GM18870 (cell line): ENCODE measurements at regions not wholly inside any gene's neighbourhood (a gene's known extent, or its start where the extent isn't known, plus 50 kb on each side); places are given as distances from the start of the nearest gene placed in this dataset.

Source experiments
- ATAC-seq: cut with Tn5 transposase; IDR thresholded peaks from one replicate; pipeline ENCODE4 v1.9.1; 2021; ENCODE audit warnings: moderate library complexity; ENCODE audit not compliant: unreplicated experiment

DNA sequence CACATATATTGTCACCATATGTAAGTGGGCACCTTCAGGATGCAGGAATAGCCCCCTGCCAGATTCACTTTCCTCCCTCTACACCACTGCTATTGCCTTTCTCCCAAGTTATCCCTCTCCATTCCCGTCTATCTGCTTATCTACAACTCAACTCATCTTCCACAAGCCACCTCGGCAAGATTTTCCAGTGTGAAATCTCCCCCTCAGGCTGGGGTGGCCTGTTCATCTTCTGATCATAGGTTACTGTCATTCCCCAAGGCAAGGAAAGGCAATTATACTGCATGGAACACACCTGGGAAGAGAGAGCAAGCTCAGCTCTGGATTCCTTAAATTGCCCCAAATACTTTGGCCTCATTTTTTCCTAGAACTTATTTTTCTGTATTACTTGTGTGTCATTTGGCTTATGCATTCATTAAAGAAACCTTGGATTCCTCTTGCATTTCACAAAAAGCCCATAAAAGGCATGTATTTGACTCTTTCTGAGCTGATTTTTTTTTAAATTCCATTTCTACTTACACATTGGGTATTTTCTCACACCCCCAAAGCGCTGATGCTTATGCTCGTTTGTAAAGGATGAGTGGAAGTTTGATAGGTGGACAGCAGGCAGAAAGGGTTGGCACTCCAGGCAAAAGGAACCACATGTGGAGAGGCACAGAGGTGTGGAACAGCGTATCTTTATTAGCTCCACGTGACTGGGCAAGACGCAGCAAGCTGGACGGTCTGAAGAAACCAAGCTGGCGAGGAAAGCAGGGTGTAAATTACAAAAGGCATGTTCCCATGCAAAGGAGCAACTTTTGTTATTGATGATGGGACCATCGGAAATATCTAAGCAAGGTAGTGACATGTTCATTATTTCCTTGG is 169.7 kb upstream of the RAB4A start:
- no peak for ATAC-seq

DNA sequence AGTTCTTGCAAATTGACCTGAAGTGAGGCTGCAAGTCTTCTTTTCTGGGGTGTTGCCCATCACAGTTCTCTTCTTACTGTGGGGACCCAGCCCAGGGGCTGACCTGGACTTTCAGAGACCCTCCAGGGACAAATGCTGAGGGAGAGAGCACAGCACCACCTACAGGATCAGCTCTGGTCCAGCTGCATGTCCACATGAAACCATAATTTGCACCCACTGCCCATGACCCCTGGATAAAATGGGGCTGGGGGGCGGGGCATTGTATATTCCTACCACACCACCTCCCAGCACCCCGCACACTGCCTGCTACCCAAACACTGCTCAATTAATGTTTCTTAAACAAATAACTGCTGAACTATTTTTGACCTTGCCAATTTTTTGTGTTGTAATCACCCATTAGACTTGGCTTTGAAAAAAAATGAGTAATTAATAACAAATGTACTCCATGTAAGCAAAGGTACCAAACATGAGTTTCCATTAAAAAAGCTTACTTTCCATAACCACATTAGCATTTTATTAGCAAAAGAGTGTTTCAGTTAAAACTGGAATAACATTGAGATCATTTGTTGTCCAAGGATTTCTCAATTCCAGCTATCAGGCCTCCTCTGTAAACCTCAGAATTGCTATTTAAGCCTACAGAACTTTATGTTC is 168.0 kb upstream of the RAB4A start:
- ATAC-seq: no peak

- no peak for ATAC-seq
These were observed 166.3 kb upstream of the RAB4A start for GRCh38 chr1:229104654-229105053.

GRCh38 chr1:229105109-229105508 is 165.8 kb upstream of the RAB4A start:
- no peak for ATAC-seq

DNA sequence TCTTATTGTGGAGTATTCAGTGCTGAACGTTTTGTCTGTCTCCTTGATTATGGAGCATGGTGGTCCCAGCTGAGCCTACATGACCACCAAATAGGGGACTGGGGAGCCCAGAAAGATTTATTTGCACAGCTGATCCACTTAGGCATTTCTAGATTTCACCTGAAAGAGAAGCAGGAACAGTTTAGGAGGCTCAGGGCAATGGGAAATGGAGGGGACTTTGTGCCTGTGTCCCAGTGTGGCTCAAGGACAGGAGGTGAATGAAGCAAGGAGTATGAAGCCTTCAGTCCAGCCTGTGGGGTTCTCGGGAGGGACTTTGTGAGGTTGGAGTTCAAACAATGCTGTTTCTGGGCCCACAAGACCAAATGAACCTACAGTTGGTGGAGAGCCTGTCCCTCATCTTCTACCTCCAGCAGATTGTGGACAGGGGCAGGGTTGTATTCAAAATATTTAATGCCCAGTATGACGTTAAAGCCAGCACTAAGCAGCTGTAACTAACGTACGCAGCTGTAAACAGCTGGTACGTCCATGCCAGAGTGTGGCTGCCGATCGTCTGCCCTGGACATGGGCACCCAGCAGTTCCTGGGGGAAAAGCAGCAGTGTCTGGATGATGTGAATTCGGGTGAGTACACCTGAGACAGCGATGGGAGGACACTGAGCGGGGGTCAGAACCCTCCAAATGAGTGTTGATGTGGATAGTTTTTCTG is 164.9 kb upstream of the RAB4A start:
- ATAC-seq: no peak

DNA sequence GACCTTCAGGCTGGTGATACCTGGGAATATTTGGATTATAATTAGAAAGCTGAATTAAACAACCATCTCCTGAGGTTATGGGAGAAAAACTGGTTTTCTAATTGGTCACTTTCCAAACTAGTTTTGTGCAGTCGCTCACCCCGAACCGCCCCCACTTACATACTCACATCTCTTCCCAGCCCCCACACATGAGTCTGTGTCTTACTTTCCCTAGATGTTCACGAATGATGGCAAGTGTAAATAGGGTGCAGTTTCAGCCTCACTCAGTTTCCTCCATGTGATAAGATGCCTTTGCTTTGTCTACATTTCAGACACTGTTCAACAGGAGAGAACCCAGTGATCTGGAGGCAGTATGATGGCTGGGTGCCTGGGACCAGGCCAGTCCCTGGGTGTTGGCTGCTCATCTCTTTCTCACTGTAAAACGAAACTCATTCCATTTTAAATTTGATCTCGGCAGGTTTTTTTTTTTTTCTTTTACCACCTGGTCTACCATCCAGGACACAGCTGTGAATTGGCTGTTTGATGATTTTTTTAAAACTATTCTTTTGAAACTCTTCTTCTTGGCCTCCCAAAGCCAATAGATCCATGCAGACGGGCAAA is 164.3 kb upstream of the RAB4A start:
- no peak for ATAC-seq

DNA sequence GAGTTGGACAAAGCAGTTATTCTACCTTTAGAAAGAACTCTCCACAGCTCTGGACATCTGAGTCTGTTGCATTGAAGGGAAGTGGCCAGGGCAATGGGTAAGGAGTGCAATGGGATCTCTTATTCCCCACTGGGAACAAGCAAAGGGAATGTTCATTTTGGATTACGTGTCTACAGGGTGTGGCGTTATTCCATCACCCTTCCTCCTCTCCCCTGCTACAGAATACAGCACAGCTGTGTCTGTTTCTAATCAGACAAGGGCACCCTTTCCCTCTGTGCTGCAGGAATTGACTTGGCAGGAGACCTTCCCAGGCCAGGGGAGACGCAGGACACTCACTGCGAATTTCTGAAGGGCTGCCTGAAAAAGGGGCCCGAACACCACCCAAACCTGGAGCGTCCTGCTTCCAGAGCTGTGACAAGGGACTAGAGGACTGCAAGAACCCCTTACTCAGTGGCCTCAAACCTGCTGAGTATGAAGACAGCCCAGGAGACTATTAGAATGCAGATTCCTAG is 163.6 kb upstream of the RAB4A start:
- no peak for ATAC-seq

DNA sequence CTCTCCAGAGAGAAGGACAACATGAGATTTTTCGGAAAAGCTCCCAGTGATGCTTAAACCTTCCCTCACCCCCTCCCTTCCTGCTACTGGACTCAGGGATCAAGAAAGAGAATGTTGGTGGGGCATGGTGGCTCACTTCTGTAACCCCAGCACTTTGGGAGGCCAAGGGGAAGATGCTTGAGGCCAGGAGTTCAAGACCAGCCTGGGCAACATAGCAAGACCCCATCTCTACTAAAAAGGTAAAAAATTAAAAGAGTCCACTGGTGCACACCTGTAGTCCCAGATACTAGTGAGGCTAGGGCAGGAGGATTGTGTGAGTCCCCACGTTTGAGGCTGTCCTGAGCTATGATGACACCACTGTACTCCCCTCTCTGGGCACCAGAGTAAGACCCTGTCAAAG is 162.9 kb upstream of the RAB4A start:
- ATAC-seq: no peak

GRCh38 chr1:229108598-229109201 is 162.2 kb upstream of the RAB4A start:
- no peak for ATAC-seq

DNA sequence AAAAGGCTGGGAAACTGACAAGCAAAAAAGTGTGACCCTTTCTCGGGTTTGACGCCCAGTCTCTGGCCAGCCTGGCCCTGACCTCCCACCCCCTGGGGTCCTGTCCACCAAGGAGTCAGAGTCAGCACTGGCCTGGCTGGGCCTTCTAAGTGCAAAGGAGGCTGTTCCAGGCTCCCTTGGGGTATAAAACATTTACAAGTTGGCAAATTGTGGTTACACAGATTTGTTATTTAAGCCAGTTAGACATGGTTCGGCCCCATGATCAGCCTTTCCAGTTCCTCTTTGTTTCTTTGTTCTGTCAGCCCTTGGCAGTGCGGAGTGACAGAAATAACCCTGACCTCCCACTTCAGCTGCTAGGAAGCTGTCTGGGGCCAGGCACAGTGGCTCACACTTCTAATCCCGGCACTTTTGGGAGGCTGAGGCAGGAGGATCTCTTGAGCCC is 161.6 kb upstream of the RAB4A start:
- ATAC-seq: no peak

DNA sequence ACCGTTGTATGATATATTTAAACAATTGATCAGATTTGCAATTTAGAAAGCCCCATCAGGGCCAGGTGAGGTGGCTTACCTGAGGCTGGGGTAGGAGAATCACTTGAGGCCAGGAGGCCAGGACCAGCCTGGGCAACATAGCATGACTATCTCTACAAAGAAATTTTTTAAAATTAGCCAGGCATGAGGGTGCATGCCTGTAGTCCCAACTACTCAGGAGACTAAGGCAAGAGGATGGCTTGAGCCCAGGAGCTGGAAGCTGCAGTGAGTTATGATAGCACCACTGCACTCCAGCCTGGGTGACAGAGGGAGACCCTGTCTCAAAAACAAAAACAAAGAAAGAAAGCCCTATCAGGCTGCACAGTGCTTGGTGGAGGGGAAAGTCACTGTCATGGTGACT is 159.9 kb upstream of the RAB4A start:
- no peak for ATAC-seq

DNA sequence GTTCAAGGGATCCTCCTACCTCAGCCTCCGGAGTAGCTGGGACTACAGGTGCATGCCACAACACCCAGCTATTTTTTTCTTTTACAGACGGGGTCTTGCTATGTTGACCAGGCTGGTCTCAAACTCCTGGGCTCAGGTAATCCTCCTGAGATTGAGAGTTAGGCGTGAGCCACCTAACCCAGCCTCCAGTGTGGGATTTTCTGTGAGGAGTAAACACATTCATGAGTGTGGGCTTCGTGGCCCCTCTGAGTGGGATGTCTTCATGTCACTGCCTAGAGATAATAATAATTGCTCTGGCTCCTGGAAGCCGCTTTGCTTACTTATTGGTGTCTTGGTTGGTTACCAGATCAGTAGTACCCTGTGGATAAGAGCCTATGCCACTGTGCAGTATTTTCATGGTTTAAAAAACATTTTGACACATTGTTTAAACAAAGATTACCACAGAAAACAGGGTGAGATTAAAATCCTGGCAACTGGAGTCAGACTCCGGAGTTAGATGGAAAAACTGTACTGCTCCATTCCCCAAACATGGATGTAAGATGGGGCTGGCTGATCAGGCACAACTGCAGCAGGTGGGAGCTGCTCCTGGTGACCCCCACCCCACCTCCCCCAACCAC is 159.1 kb upstream of the RAB4A start:
- ATAC-seq: no peak

DNA sequence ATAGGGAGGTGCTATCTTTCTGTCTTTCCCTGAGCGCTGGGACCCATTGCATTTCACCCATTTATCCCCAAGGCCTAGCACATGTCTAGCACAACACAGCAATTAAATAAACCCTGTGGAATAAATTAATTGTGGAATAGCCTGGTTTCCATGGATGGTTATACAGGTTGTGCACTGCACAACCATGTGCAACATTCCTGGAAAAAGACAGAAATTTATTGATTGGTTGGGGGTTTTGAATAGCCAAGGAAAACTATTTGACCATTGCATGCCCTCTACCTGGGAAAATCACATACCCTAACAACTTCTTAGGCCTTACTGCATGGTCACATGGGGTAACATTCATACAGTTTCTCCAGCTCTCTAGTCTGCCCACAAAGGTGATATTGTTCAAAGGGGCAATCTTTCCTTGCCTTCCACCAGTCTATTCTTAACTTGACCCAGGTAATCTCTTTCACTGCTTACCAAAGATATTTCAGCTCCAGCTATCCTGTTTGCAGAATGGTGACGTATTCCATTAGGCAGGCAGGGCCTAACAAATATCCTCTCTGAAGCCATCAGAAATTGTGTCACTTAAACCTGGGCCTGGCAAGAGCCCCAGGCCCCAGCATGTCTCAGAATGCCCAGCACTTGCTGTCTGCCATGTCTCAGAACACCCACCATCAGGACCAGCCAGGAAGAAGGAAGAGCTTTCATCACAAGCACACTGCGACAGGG is 157.9 kb upstream of the RAB4A start:
- ATAC-seq: no peak

GRCh38 chr1:229114315-229114714 is 156.6 kb upstream of the RAB4A start:
- no peak for ATAC-seq

DNA sequence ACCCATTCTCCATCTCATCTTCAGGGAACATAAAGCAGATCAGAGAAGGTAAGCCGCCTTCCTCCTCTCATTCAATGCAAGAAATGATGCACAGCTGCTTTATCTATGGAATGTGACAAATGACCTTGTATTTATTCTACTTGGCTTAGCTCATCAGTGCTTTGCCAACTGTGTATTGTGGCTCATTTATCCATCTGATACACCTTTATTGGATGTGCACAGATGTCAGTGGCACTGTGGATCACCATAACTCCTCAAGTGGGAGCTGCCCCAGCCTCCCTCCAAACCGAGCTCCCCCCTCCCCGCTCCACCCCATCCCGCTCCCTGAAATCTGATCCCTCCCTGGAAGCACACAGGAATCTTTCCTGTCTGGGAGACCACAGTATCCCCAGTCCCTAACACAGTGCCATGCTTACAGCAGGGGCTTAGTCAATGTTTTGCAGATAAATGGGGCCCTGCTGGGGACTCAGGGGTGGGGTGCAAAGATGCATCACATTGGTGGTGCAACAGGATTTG is 156.0 kb upstream of the RAB4A start:
- ATAC-seq: no peak

DNA sequence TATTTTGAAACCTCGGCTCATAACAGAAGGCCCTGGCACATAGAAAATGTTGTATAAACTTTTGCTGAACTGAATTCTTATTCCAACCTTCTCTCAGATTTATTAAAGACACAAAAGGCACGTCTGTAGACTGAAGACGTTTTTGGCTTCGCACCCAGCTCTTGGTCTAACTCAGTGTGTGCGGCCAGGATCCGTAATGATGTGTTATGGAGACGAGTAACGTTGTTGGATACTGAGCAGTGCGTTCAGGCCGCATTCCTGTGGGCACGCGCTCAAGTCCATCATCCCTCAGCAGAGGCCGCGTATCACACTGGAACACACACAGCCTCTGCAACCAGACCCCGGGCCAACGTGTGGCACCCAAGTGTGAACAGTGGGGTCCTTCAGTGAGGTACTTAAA is 154.8 kb upstream of the RAB4A start:
- no peak for ATAC-seq

DNA sequence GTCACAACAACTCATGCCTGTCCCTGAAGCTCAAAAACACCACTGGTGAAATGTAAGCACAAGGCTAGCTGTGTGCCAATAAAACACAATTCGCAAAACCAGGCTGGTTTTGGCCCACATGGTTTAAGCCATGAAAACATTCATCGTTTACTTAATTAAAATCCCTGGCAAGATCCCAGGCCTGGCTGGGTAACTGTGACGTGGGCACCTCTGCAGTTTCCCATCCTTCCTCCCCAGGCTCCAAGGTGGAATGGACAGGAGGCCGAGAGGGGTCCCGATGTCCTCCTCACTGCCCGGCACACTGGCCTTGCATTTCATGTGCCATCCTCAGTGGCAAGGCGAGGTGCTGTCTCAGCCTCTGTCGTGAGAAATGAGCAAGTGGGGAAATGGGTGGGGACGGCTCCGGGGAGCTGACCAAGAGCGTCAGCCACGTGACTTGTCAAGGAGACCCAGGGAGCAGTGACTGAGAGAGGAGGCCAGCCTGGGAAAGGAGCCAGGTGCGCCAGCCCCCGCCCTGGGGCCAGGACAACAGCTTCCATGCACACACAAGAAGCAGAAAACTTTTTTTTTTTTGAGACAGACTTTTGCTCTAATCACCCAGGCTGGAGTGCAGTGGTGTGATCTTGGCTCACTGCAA is 153.1 kb upstream of the RAB4A start:
- ATAC-seq: no peak

DNA sequence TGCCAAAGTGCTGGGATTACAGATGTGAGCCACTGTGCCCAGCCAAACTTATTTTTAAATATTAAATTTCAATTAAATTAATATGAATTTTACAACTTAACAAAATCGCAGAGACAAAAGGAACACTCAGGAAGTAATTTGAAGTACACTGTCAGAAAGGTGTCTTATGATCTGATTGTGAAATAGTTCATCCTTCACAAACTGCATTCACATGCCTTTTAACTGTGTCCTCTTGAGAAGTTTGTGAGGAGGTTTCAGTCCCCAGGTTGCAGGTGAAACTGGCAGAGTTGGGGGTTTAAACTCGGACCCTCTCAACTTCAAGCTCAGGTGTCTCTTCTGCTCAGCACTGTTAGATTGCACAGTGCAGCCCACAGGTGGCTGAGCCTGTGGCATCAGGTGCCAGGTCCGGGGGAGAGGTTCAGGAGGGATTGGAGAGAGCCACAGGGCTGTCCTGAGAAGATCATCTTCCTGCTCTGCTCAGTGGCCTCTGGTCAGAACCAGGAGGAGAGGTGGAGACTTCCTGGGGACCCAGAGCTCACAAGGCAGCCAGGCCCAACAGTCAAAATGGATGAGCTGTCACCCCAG is 152.3 kb upstream of the RAB4A start:
- no peak for ATAC-seq

DNA sequence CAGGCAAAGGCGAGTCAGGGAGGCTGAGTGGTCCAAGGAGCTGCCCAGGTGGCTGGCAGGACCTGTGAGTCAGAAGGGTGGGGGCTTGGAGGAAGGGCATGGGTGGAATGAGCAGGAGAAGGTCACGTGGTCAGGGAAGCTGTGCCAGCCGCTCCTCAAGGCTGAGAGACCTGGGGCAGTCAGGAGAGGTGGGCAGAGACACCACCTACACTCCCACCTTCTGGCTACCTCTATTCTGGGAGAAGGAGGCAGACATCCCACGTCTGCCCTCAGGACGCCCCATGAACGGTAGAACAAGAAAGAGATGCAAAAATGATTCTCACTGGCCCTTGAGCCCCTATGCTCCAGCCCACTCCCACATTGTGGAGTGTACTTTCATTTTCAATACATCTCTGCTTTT is 151.8 kb upstream of the RAB4A start:
- ATAC-seq: no peak
